Stimulated activated effector memory CD8-positive, alpha-beta T cell treated with anti-CD3 and anti-CD28 coated beads, Interleukin-12 subunit alpha, Interleukin-12 subunit beta, amount 100 ng/mL, for 72 hours (primary cell): ENCODE measurements at regions not wholly inside any gene's neighbourhood (a gene's known extent, or its start where the extent isn't known, plus 50 kb on each side); places are given as distances from the start of the nearest gene placed in this dataset.
A peak's percentile ranks its signal among the peaks of the same experiment; 100 is the strongest.
"Not testable (repeated sequence)": the region's sequence is repeated elsewhere in the genome, so short reads cannot be mapped to it uniquely, and the experiment has no call there.

ENCODE experiments used
- ATAC-seq: fragments of 150-1000 bp; cut with Tn5 transposase; 2 replicates; pipeline ENCODE4 v1.10.0; 2021
- DNase-seq, 2 donors: peaks; one replicate each; pipeline ENCODE4 v3.0.0; 2021 to 2022; ENCODE audit warnings: low spot score in 2 of 2
- H3K27ac Mint-ChIP-seq: one replicate; pipeline ENCODE4 v1.8.0; 2022; ENCODE audit warnings: mild to moderate bottlenecking, mixed read lengths
- H3K36me3 Mint-ChIP-seq: one replicate; pipeline ENCODE4 v1.8.0; 2022; ENCODE audit warnings: mild to moderate bottlenecking, mixed read lengths
- H3K4me1 Mint-ChIP-seq: one replicate; pipeline ENCODE4 v1.8.0; 2022; ENCODE audit warnings: mixed read lengths
- H3K4me3 Mint-ChIP-seq: one replicate; pipeline ENCODE4 v1.8.0; 2022; ENCODE audit warnings: mild to moderate bottlenecking, mixed read lengths
- H3K9me3 Mint-ChIP-seq: one replicate; pipeline ENCODE4 v1.8.0; 2022; ENCODE audit warnings: mixed read lengths

GRCh38 chr15:69664572-69665571 lies 212.3 kb downstream of the RPLP1 start:
- H3K27ac Mint-ChIP-seq = peak overlapping the region; percentile 75
- no peak overlapping the region for H3K4me3 Mint-ChIP-seq
- ATAC-seq (no peak), DNase-seq (no peak)
- H3K9me3 Mint-ChIP-seq = no peaks in the 10 kb centered on the region
- peaks cover 43% of the 10 kb centered on the region for H3K4me1 Mint-ChIP-seq
- peaks cover 6% of the 10 kb centered on the region for H3K36me3 Mint-ChIP-seq

- Mint-ChIP-seq H3K9me3 (no peaks in the 10 kb centered on the region), H3K4me1 (peaks cover 51% of the 10 kb centered on the region), H3K27ac (peak overlapping the region; percentile 75), H3K4me3 (no peak overlapping the region), H3K36me3 (peaks cover 6% of the 10 kb centered on the region)
- ATAC-seq = no peak
- no peak for DNase-seq
Observed at GRCh38 chr15:69665641-69666111, 213.1 kb downstream of the RPLP1 start.

GRCh38 chr15:69666441-69666882 lies 213.8 kb downstream of the RPLP1 start:
- H3K4me1 Mint-ChIP-seq = peaks cover 58% of the 10 kb centered on the region

GRCh38 chr15:69666921-69667811 lies 214.5 kb downstream of the RPLP1 start:
- no peaks in the 10 kb centered on the region for H3K9me3 Mint-ChIP-seq
- H3K36me3 Mint-ChIP-seq = peaks cover 6% of the 10 kb centered on the region
- H3K27ac Mint-ChIP-seq = peak overlapping the region; percentile 75
- DNase-seq (no peak), ATAC-seq (no peak)
- H3K4me1 Mint-ChIP-seq = peaks cover 65% of the 10 kb centered on the region
- no peak overlapping the region for H3K4me3 Mint-ChIP-seq

More at GRCh38 chr15:69666441-69666882, 213.8 kb downstream of the RPLP1 start:
- Mint-ChIP-seq H3K9me3 (no peaks in the 10 kb centered on the region), H3K27ac (peak overlapping the region; percentile 75), H3K4me3 (peak overlapping the region; percentile 21), H3K36me3 (peaks cover 6% of the 10 kb centered on the region)
- DNase-seq (no peak), ATAC-seq (peak; percentile 53)

- no peak for DNase-seq
- H3K27ac Mint-ChIP-seq = peak overlapping the region; percentile 74
- peak; percentile 46 for ATAC-seq
- H3K4me1 Mint-ChIP-seq = peaks cover 67% of the 10 kb centered on the region
- H3K9me3 Mint-ChIP-seq = no peaks in the 10 kb centered on the region
- H3K4me3 Mint-ChIP-seq = peak overlapping the region; percentile 39
- H3K36me3 Mint-ChIP-seq = peaks cover 6% of the 10 kb centered on the region
Observed at GRCh38 chr15:69668039-69668705, 215.6 kb downstream of the RPLP1 start.

DNA sequence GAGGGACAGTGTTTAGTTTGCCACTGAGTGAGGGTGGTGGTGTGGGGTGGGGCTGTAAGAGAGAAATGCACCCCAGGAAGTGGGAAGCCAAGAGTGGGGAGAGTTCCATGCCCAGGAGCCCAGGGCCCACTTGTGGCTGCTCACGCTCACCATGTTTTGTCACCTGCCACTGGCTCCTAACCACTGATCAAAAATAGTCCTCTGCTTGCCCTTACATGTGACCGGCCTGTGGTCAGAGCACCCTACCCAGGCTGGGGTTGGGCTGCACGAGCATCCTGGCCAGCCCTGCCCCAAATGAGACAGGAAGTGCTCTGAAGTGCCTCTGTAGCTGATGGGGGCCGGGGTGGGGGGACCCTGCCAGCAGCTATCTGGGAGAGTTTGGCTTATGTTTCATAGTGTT lies 216.3 kb downstream of the RPLP1 start:
- Mint-ChIP-seq H3K9me3 (no peaks in the 10 kb centered on the region), H3K27ac (peak overlapping the region; percentile 74), H3K36me3 (peaks cover 6% of the 10 kb centered on the region), H3K4me3 (peak overlapping the region; percentile 39), H3K4me1 (peaks cover 67% of the 10 kb centered on the region)
- ATAC-seq (peak; percentile 82), DNase-seq (peak; percentile 21 to 60)

GRCh38 chr15:69669446-69669845 lies 216.8 kb downstream of the RPLP1 start:
- H3K4me3 Mint-ChIP-seq = peak overlapping the region; percentile 39
- ATAC-seq = no peak
- H3K4me1 Mint-ChIP-seq = peaks cover 67% of the 10 kb centered on the region
- peaks cover 6% of the 10 kb centered on the region for H3K36me3 Mint-ChIP-seq
- H3K27ac Mint-ChIP-seq = peak overlapping the region; percentile 74
- DNase-seq = no peak
- H3K9me3 Mint-ChIP-seq = no peaks in the 10 kb centered on the region

- Mint-ChIP-seq H3K9me3 (no peaks in the 10 kb centered on the region), H3K36me3 (peaks cover 6% of the 10 kb centered on the region), H3K4me3 (no peak overlapping the region), H3K27ac (no peak overlapping the region), H3K4me1 (peaks cover 42% of the 10 kb centered on the region)
- DNase-seq = no peak
- ATAC-seq = no peak
Observed at GRCh38 chr15:69673291-69673881, 220.8 kb downstream of the RPLP1 start.

- Mint-ChIP-seq H3K9me3 (no peaks in the 10 kb centered on the region), H3K36me3 (no peaks in the 10 kb centered on the region), H3K4me1 (peaks cover 42% of the 10 kb centered on the region), H3K27ac (no peak overlapping the region), H3K4me3 (no peak overlapping the region)
- ATAC-seq = no peak
- no peak for DNase-seq
Observed at GRCh38 chr15:69675731-69676130, 223.1 kb downstream of the RPLP1 start.

DNA sequence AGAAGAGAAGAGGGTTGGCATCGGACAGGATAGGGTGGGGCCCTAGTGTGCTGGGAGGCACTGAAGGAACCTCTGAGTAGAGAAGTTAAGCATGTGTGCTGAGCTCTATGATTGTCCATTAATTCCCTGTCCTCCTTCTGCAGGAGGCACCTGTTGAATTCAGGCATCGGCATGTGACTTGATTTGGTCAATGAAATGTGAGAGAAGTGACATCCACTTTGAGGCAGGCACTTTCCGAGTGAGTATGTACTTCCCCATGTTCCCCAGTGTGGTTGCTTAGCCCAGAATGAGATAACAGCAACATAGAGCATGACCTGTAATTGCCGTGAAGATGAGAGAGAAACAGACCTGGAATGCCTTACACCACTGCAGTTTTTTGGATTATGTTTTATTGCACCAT lies 224.8 kb downstream of the RPLP1 start:
- Mint-ChIP-seq H3K4me1 (peaks cover 28% of the 10 kb centered on the region), H3K36me3 (no peaks in the 10 kb centered on the region), H3K27ac (no peak overlapping the region), H3K9me3 (no peaks in the 10 kb centered on the region), H3K4me3 (no peak overlapping the region)
- DNase-seq (no peak), ATAC-seq (no peak)

- Mint-ChIP-seq H3K4me3 (peak overlapping the region; percentile 50), H3K4me1 (peaks cover 33% of the 10 kb centered on the region), H3K36me3 (no peaks in the 10 kb centered on the region), H3K27ac (peak overlapping the region; percentile 55), H3K9me3 (no peaks in the 10 kb centered on the region)
- DNase-seq (peak; percentile 42 to 86), ATAC-seq (peak; percentile 99)
Observed at GRCh38 chr15:69679623-69680228, 227.1 kb downstream of the RPLP1 start.

GRCh38 chr15:69684823-69685222 lies 232.2 kb downstream of the RPLP1 start:
- H3K9me3 Mint-ChIP-seq, H3K27ac Mint-ChIP-seq, ATAC-seq, H3K4me3 Mint-ChIP-seq, H3K36me3 Mint-ChIP-seq, DNase-seq: not testable (repeated sequence)
- H3K4me1 Mint-ChIP-seq = peaks cover 16% of the 10 kb centered on the region

DNA sequence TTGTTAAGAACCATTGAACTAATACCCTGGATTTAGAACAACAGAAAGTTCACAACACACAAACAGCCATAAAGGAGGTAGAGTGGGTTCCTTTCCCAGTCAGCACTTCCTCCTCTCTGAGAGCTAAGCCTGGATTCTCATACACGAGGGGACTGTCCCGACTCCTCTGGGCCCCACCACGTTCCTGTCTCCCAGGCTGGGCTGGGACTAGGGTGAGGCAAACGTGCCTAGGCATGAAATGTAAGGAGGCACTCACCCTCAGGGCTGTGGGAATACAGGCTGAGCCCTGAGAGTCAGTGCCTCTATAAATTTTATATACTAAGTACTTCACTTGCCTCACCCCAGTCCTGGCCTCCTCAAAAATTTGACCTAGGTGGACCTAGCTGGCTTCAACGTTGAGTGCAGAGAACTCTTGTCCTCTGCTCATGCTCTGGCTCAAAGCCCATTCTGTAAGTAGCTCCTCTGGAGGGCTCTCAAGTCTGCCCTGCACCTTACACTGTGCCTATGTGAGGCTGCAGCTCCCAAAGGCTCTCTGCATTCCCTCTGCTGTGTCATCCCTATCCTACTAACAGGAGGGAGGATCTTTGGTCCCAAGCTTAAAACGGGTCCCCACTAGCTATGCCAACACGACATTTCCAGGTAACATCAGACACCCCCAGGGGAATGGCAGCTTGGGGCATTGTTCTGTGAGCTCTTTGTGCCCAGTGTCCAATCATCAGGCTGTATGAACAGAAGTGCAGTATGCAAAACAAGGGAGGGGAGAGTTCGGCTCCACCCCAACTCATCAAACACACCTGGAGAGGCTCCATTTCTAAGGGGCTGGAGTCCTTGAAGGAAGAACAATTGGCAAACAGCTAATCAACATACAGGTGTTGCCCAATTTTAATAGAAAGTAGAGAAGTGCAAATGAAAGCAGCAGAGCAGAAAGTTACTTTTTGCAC lies 233.2 kb downstream of the RPLP1 start:
- H3K27ac Mint-ChIP-seq = no peak overlapping the region

More for the DNA sequence above, 233.2 kb downstream of the RPLP1 start:
- Mint-ChIP-seq H3K4me1 (peaks cover 6% of the 10 kb centered on the region), H3K4me3 (no peak overlapping the region), H3K9me3 (peaks cover 15% of the 10 kb centered on the region), H3K36me3 (no peaks in the 10 kb centered on the region)
- DNase-seq (no peak), ATAC-seq (no peak)
